ENCODE measurements at regions not wholly inside any gene's neighbourhood (a gene's known extent, or its start where the extent isn't known, plus 50 kb on each side); places are given as distances from the start of the nearest gene placed in this dataset.

DNA sequence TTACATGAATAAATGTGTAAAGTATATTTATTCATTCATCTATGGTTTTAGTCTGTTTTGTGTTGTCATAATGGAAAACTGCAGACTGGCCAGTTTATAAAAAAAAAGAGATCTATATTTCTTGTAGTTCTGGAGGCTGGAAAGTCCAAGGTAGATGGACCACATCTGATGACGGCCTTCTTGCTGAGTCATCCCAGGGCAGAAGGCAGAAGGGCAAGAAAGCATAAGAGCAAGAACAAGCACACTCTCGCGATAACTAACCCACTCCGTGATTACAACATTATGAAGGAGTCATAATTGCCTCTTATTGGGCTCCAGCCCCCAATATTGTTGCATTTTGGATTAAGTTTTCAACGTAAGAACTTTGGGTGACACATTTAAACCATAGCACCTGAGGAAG is 180.4 kb upstream of the DAB2 start:
- Histone ChIP-seq H3K9ac (ENCODE audit: control insufficient read depth, extremely low read depth, insufficient read depth, low read length) (no peak overlapping the region), H3K27ac (ENCODE audit: control insufficient read depth, insufficient read depth, low read length) (no peak overlapping the region), H3K79me2 (ENCODE audit: control insufficient read depth, insufficient read depth, low read length) (no peaks in the 10 kb centered on the region), H3K27me3 (ENCODE audit: control insufficient read depth, extremely low read depth, insufficient read depth, low read length) (no peaks in the 10 kb centered on the region), H4K20me1 (ENCODE audit: control insufficient read depth, extremely low read depth, insufficient read depth, low read length) (no peaks in the 10 kb centered on the region), H2AFZ (ENCODE audit: control insufficient read depth, low read length) (no peak overlapping the region), H3K4me2 (ENCODE audit: control insufficient read depth, extremely low read depth, insufficient read depth, low read depth, low read length) (no peak overlapping the region), H3K36me3 (ENCODE audit: control insufficient read depth in 2 of 2, extremely low read depth in 1 of 2, insufficient read depth in 2 of 2, low read length in 2 of 2) (no peaks in the 10 kb centered on the region), H3K9me3 (ENCODE audit: control insufficient read depth, low read depth, low read length) (no peaks in the 10 kb centered on the region), H3K4me1 (ENCODE audit: control insufficient read depth, extremely low read depth, insufficient read depth, low read length) (no peaks in the 10 kb centered on the region), H3K4me3 (ENCODE audit: control insufficient read depth in 2 of 3, extremely low read depth in 1 of 3, insufficient read depth in 2 of 3, low read depth in 1 of 3, low read length in 3 of 3) (no peak overlapping the region), H3K9me1 (ENCODE audit: control insufficient read depth, extremely low read depth, insufficient read depth, low read length) (no peaks in the 10 kb centered on the region)
- TF ChIP-seq EZH2 (IDR thresholded peaks at IDR 0.05; ENCODE audit: low read length) = no peak
- TF ChIP-seq, protein P1, sequence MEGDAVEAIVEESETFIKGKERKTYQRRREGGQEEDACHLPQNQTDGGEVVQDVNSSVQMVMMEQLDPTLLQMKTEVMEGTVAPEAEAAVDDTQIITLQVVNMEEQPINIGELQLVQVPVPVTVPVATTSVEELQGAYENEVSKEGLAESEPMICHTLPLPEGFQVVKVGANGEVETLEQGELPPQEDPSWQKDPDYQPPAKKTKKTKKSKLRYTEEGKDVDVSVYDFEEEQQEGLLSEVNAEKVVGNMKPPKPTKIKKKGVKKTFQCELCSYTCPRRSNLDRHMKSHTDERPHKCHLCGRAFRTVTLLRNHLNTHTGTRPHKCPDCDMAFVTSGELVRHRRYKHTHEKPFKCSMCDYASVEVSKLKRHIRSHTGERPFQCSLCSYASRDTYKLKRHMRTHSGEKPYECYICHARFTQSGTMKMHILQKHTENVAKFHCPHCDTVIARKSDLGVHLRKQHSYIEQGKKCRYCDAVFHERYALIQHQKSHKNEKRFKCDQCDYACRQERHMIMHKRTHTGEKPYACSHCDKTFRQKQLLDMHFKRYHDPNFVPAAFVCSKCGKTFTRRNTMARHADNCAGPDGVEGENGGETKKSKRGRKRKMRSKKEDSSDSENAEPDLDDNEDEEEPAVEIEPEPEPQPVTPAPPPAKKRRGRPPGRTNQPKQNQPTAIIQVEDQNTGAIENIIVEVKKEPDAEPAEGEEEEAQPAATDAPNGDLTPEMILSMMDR (optimal IDR thresholded peaks at IDR 0.05 in 1 of 3, IDR thresholded peaks at IDR 0.05 in 1 of 3, conservative IDR thresholded peaks at IDR 0.05 in 1 of 3; ENCODE audit: extremely low read depth in 1 of 3, insufficient read depth in 2 of 3, low read length in 3 of 3) = no peak
- DNase-seq (ENCODE audit: low read depth, low spot score) (no peak), FAIRE-seq (no peak)
- dilution Hi-C loops (cut with MboI; ENCODE audit: extremely low pct_ligation_motif_present, low sequenced_read_pairs) = no loop called here

DNA sequence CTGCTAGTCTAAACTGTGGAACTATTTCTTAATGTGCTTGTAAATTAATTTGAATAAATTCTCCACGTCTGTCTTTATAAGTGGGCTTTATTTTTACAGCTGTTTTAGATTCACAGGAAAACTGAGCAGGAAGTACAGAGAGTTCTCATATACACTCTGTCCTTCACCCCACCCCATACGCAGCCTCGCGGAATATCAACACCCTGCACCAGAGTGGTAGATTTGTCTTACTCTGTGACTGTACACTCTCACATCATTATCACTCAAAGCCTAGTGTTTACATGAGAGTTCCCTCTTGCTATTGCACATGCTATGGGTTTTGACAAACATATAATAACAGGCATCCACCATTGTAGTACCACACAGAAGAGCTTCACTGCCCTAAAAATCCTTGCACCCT is 179.7 kb upstream of the DAB2 start:
- H3K27ac ChIP-seq (ENCODE audit: control insufficient read depth, insufficient read depth, low read length) = no peak overlapping the region
- no peak for DNase-seq (ENCODE audit: low read depth, low spot score)
- H3K27me3 ChIP-seq (ENCODE audit: control insufficient read depth, extremely low read depth, insufficient read depth, low read length) = no peaks in the 10 kb centered on the region
- H3K4me2 ChIP-seq (ENCODE audit: control insufficient read depth, extremely low read depth, insufficient read depth, low read depth, low read length) = no peak overlapping the region
- dilution Hi-C loops (cut with MboI; ENCODE audit: extremely low pct_ligation_motif_present, low sequenced_read_pairs) = no loop called here
- no peak overlapping the region for H2AFZ ChIP-seq (ENCODE audit: control insufficient read depth, low read length)
- no peaks in the 10 kb centered on the region for H3K9me3 ChIP-seq (ENCODE audit: control insufficient read depth, low read depth, low read length)
- TF ChIP-seq EZH2 (IDR thresholded peaks at IDR 0.05; ENCODE audit: low read length) = no peak
- TF ChIP-seq, protein P1 (optimal IDR thresholded peaks at IDR 0.05 in 1 of 3, IDR thresholded peaks at IDR 0.05 in 1 of 3, conservative IDR thresholded peaks at IDR 0.05 in 1 of 3; ENCODE audit: extremely low read depth in 1 of 3, insufficient read depth in 2 of 3, low read length in 3 of 3) = no peak
- H3K4me3 ChIP-seq (ENCODE audit: control insufficient read depth in 2 of 3, extremely low read depth in 1 of 3, insufficient read depth in 2 of 3, low read depth in 1 of 3, low read length in 3 of 3) = no peak overlapping the region
- H4K20me1 ChIP-seq (ENCODE audit: control insufficient read depth, extremely low read depth, insufficient read depth, low read length) = no peaks in the 10 kb centered on the region
- H3K79me2 ChIP-seq (ENCODE audit: control insufficient read depth, insufficient read depth, low read length) = no peaks in the 10 kb centered on the region
- no peak overlapping the region for H3K9ac ChIP-seq (ENCODE audit: control insufficient read depth, extremely low read depth, insufficient read depth, low read length)
- no peak for FAIRE-seq
- H3K9me1 ChIP-seq (ENCODE audit: control insufficient read depth, extremely low read depth, insufficient read depth, low read length) = no peaks in the 10 kb centered on the region
- no peaks in the 10 kb centered on the region for H3K4me1 ChIP-seq (ENCODE audit: control insufficient read depth, extremely low read depth, insufficient read depth, low read length)
- no peaks in the 10 kb centered on the region for H3K36me3 ChIP-seq (ENCODE audit: control insufficient read depth in 2 of 2, extremely low read depth in 1 of 2, insufficient read depth in 2 of 2, low read length in 2 of 2)
